B cell (primary cell): ENCODE measurements at regions not wholly inside any gene's neighbourhood (a gene's known extent, or its start where the extent isn't known, plus 50 kb on each side); places are given as distances from the start of the nearest gene placed in this dataset.

Experiments used
- CTCF ChIP-seq: fragments of 200-600 bp; IDR thresholded peaks from one replicate; pipeline ENCODE4 v1.8.0; 2022; ENCODE audit warnings: antibody characterized with exemption, mild to moderate bottlenecking
- EZH2 ChIP-seq: IDR thresholded peaks from 2 replicates; pipeline ENCODE4 v1.6.1; 2012; ENCODE audit warnings: borderline replicate concordance, low read depth, mild to moderate bottlenecking, moderate library complexity, low read length; ENCODE audit not compliant: insufficient read depth, poor library complexity, severe bottlenecking

DNA sequence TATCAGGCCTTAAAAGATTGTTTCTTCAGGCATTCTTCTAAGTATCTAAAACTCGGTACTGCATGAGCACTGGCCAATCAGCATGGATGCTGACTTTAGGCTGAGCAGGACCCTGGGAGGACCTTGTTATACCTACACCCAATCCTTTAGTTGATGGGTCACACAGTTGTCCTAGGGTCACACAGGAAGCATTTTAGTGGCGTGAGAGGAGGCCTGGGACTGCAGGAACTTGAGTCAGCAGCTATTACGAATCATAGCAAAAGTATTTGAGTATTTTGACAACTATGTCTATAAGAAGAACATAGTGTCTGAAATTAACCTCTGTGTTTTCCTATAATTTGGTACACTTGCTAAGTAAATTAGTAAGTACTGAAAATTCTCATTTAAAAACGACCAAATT is 741.4 kb downstream of the HACE1 start:
- TF ChIP-seq CTCF (no peak), EZH2 (no peak)
